GM18505 (cell line): ENCODE measurements at regions not wholly inside any gene's neighbourhood (a gene's known extent, or its start where the extent isn't known, plus 50 kb on each side); places are given as distances from the start of the nearest gene placed in this dataset.

Source experiments
- ATAC-seq: cut with Tn5 transposase; IDR thresholded peaks from one replicate; pipeline ENCODE4 v1.9.1; 2021; ENCODE audit not compliant: unreplicated experiment
- POLR2A ChIP-seq: IDR thresholded peaks from 4 replicates; pipeline ENCODE4 v1.6.1; 2011; ENCODE audit warnings: borderline replicate concordance; ENCODE audit not compliant: insufficient read depth, insufficient read length; ENCODE audit errors: extremely low read depth

- no peak for ATAC-seq
- TF ChIP-seq POLR2A, result no peak
Observed at GRCh38 chr3:70899816-70900215, 587.4 kb upstream of the MDFIC2 start.

GRCh38 chr3:70890020-70890394 lies 577.6 kb upstream of the MDFIC2 start:
- no peak for TF ChIP-seq POLR2A
- no peak for ATAC-seq

- no peak for ATAC-seq
- no peak for TF ChIP-seq POLR2A
Observed at GRCh38 chr3:70889162-70890019, 577.0 kb upstream of the MDFIC2 start.

- ATAC-seq, result no peak
- no peak for TF ChIP-seq POLR2A
Observed at GRCh38 chr3:70885636-70886035, 573.2 kb upstream of the MDFIC2 start.

GRCh38 chr3:70882104-70882503 lies 569.7 kb upstream of the MDFIC2 start:
- TF ChIP-seq POLR2A, result no peak
- ATAC-seq, result no peak

GRCh38 chr3:70880421-70880820 lies 568.0 kb upstream of the MDFIC2 start:
- TF ChIP-seq POLR2A, result no peak
- no peak for ATAC-seq

- no peak for TF ChIP-seq POLR2A
Observed at GRCh38 chr3:70876154-70876553, 563.7 kb upstream of the MDFIC2 start.

GRCh38 chr3:70874196-70874595 lies 561.8 kb upstream of the MDFIC2 start:
- ATAC-seq, result no peak
- no peak for TF ChIP-seq POLR2A

More at GRCh38 chr3:70876154-70876553, 563.7 kb upstream of the MDFIC2 start:
- no peak for ATAC-seq

- no peak for TF ChIP-seq POLR2A
- no peak for ATAC-seq
Observed at GRCh38 chr3:70873686-70874085, 561.2 kb upstream of the MDFIC2 start.

GRCh38 chr3:70871909-70872656 lies 559.6 kb upstream of the MDFIC2 start:
- ATAC-seq, result no peak
- no peak for TF ChIP-seq POLR2A

- no peak for TF ChIP-seq POLR2A
- no peak for ATAC-seq
Observed at GRCh38 chr3:70870576-70870975, 558.1 kb upstream of the MDFIC2 start.

GRCh38 chr3:70868561-70868960 lies 556.1 kb upstream of the MDFIC2 start:
- no peak for ATAC-seq
- no peak for TF ChIP-seq POLR2A

- ATAC-seq, result no peak
- TF ChIP-seq POLR2A, result no peak
Observed at GRCh38 chr3:70863049-70863448, 550.6 kb upstream of the MDFIC2 start.

GRCh38 chr3:70861855-70862254 lies 549.4 kb upstream of the MDFIC2 start:
- no peak for TF ChIP-seq POLR2A
- ATAC-seq, result no peak
